Tibial nerve (tissue), 3 donors: ENCODE measurements at regions not wholly inside any gene's neighbourhood (a gene's known extent, or its start where the extent isn't known, plus 50 kb on each side); places are given as distances from the start of the nearest gene placed in this dataset.

Experiments used
- POLR2A ChIP-seq, 2 donors: fragments of 450-650 bp; IDR thresholded peaks; one replicate each; pipeline ENCODE4 v1.6.1; 2017; ENCODE audit warnings: antibody characterized with exemption in 2 of 2, mild to moderate bottlenecking in 2 of 2, moderate library complexity in 2 of 2
- TF ChIP-seq, protein P1 (sequence below), 5 experiments: fragments of 200-600 bp in 3 of 5; fragments of 450-650 bp in 2 of 5; sonication (generic) in 3 of 5; IDR thresholded peaks; one replicate each; pipeline ENCODE4 v1.5.1; 2016 to 2019; ENCODE audit warnings: antibody characterized with exemption in 5 of 5, mild to moderate bottlenecking in 3 of 5, moderate library complexity in 2 of 5

DNA sequence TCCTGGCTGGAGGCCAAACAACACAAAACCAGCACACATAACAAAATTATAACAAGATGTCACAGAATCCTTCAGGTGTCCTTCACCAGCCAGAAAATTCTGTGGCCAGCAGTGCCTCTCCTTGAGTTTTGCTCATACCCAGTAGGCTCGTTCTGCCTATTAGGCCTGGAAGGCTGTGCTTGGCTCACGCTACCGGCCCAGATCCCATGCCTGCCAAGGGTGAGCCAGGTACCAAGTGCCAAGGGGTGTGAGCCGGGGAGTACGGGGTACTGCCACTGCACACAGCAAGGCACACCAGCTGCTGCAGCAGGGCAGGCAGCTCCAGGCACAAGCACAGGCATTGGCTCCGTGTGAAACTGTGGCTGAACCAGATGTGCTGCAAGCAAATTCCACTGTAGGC, 1562.0 kb downstream of the REEP3 start:
- no peak for TF ChIP-seq POLR2A (IDR thresholded peaks at IDR 0.05)
- TF ChIP-seq, protein P1, sequence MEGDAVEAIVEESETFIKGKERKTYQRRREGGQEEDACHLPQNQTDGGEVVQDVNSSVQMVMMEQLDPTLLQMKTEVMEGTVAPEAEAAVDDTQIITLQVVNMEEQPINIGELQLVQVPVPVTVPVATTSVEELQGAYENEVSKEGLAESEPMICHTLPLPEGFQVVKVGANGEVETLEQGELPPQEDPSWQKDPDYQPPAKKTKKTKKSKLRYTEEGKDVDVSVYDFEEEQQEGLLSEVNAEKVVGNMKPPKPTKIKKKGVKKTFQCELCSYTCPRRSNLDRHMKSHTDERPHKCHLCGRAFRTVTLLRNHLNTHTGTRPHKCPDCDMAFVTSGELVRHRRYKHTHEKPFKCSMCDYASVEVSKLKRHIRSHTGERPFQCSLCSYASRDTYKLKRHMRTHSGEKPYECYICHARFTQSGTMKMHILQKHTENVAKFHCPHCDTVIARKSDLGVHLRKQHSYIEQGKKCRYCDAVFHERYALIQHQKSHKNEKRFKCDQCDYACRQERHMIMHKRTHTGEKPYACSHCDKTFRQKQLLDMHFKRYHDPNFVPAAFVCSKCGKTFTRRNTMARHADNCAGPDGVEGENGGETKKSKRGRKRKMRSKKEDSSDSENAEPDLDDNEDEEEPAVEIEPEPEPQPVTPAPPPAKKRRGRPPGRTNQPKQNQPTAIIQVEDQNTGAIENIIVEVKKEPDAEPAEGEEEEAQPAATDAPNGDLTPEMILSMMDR (IDR thresholded peaks at IDR 0.05) = no peak
